HL-60/S4 treated with retinoic acid at 250 ng/mL for 4 days and 3 days (cell line): ENCODE measurements at regions not wholly inside any gene's neighbourhood (a gene's known extent, or its start where the extent isn't known, plus 50 kb on each side); places are given as distances from the start of the nearest gene placed in this dataset.

Experiments used
- in situ Hi-C: fragments of 300-500 bp; cut with MboI; formaldehyde crosslinking; loops from 2 replicates; pipeline ENCODE4 v1.7.0; 2022; ENCODE audit warnings: low sequenced_read_pairs

DNA sequence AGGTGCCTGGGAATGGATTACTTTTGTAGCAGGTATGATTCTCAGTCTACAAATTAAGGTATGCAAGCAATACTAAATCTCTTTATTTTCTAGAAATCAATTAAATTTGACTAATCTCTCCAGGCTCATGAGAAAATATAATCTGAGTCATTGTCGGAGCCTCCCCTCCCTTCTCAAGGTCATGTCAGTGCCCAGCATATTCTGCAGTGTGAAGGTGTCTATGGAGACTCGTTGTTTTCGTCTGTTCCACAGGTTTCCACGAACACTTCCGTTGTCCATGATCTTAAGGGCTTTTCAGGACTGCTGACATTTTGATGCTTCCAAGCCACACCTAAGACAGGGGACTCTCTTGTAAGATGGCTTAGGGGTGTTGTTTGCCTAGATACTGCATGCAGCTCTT is 56.6 kb upstream of the SCOC start:
- in situ Hi-C loops = no loop called here

DNA sequence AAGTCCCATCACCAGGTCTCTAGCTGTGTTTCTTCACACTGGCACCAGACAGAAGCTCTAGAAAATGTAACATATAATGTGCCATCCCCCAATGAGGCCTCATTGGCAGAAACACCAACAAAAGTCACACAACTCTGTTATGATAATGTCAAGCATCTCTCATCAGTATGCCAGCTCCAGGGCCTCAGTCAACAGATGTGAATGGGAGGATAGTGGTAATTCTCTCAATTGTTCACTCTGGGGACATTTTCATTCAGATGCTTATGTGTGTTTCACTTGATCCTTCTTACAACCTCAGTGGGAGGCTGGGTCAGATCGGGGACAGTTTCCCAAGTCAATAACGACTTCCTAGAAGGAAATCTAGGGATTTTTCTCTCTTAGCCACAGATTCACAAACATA is 57.5 kb upstream of the SCOC start:
- in situ Hi-C loops = no loop called here

DNA sequence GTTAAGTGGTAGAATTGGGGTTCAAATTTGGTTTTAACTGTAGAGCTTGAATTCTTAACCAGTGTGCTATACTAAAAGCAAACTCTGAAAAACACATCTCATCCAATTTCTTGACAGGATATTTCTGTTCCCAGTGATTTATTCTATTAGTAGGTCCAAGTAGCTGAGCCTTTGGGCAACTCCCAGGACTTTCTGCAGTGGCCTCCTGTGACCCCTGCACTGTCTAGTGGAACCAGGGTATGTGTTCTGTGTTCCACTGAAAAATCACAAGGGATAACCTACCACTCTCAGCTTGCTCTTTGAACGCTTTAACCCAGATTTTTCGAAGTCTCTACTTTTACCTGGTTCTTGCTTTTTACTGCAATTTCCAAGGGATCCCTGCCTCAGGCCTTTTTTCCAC is 58.0 kb upstream of the SCOC start:
- in situ Hi-C loops = no loop called here

GRCh38 chr4:140315019-140315418 is 58.4 kb upstream of the SCOC start:
- in situ Hi-C loops = no loop called here

- in situ Hi-C loops = no loop called here
Measured at GRCh38 chr4:140312100-140312499, 61.3 kb upstream of the SCOC start.

- in situ Hi-C loops = no loop called here
Measured at GRCh38 chr4:140311257-140311835, 62.1 kb upstream of the SCOC start.

DNA sequence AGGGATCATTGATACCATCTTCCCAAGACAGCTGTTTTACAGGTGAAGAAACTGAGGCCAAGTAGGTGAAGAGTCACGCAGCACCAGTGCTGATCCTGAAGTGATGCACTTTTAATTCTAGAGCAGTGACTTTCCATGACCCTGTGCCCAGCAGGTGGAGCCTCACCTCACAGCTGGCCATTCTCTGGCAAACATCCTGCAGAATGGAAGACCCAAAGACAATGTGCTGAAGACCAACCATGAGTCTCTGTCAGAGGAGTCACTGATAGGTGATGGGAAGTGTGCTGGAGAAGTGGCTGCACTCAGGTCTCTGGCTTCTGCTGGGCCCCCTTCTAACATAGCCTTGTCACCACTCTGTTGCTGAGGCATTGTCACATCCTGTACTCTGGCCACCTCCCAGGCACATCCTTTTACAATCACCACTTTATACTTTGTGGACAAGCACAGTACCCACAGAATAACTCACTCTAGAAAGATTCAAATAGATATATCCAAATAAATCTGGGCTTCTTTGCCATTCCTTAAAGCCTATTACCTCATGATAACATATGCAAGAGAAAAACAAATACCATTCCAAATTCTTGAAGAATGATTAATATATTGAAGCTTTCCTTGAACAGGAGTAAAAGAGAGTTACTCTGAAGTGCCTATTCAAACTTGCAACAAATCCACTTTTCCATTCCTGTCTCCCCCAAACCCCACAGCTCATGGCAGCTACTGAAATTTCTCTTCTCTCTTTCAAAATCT is 64.1 kb upstream of the SCOC start:
- in situ Hi-C loops = no loop called here

DNA sequence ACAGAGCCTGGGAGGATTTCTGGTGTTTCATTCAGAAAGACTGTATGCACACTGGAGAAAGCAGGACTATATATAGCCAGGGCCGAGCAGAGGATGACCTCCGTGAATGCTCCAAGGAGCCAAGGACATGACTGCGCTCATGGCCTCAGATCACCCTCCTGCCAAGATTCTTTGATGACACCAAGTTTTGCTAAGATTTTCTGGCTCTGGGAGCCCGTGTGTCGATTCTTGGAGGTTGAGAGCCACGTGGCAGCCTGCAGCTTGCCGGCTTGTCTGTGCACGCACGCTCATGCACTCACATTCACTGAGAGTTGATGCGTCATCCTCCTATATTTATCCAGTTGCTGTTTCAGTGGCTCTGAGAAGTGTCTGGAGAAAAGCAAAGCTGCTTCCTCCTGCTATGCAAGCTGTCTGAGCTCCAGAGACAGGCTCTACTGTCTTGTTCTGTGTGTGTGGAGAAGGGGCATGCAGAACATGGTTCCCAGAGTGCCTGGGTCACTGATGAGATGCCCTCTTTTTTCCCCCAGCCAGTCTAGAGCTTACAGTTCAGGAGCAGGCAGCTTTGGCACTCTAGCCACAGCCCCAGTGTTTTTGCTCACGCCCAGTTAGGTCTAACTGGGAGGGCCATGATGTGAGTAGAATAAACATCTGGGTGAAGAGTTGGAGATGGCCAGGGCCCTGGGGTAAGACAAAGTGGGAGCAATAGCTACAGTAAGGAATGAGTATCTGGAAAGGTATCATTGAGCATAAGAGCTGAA is 64.9 kb upstream of the SCOC start:
- in situ Hi-C loops = no loop called here

DNA sequence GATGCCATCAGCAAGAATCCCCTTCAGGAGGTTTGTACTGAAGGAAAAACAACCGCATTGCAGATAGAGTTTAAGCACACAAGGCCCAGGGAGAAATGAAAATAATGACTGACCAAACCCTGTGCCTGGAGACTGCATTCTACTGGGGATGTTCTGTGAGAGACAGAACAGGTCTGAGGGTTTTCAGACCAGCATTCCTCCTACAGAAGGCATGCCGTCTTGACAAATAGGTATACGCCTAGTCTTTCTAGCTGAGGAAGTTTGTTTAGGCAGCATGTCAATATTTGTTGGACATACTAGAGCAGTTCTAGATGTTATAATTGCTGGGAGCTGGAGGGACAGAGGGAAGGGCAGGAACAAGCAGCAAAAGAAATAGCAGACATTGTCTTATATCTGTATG is 68.4 kb upstream of the SCOC start:
- in situ Hi-C loops = no loop called here

DNA sequence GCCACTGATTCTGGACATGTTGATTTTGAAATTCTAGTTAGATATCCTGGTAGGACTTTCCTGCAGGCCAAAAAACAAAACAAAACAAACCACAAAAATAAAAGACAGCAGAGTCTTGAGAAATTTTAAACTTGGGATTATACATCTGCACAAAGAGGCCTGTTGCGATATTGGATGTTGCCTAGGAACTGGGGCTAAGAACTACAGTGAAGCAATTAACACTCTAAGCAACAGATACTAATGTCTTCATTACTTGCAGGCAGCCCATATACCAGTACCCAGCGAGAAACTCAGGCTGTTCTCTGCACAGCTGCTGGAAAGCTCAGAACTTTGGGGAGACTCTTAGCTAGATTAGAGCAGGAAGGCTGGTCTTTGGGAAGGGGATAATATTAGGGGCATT is 69.1 kb upstream of the SCOC start:
- in situ Hi-C loops = no loop called here

GRCh38 chr4:140302151-140302859 is 71.1 kb upstream of the SCOC start:
- in situ Hi-C loops = no loop called here

DNA sequence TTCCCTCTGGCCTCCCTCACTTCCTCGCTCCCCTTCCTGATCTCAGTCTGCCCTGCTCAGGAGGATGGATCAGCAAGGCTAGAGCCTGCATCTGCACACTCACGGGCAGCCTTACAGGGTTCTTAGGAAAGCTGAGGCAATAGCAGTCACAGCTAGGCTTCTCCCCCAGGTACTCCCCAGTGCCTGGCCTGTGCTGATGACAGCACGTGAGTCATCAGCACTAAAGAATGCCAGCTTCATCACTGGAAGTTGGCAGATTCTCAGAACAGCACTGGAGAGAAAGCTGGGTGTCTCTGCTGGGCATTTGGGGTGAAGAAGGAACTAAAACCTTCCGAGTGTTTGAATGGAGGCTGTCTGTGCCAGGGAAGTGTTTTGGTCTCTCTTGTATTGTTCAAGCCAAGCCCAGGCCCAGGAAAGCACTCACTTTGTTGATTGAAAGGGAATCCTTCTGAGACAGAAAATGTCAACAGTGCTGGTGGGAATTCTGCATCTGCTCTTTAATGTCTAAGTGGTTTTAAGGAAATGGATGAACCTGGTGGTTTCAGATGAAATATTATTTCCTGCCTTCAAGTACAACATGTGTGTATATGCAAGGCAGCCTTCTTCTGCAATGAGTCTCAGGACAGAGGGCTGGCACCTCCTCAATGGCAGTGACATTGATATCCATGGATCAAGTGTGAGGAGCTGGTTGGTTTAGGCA is 73.0 kb upstream of the SCOC start:
- in situ Hi-C loops = no loop called here

DNA sequence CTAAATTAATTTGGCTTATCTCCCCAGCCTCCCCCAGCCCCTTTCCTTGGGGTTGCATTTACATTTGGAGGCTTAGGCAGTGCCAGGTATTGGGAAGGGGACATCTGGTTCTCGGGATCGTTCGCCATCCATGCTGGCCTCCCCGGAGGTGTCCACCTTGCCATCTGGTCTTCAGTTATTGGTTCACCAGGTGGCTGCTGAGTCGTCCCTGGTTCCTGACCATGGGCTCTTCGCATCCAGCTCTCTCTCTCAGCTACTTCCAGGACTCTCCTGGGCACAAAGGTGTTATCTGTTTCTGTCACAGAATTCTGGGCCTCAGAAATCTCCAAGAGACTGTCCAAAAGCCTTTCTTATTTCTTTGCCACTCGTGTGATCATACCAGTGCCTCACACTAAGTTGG is 75.4 kb upstream of the SCOC start:
- in situ Hi-C loops = no loop called here

DNA sequence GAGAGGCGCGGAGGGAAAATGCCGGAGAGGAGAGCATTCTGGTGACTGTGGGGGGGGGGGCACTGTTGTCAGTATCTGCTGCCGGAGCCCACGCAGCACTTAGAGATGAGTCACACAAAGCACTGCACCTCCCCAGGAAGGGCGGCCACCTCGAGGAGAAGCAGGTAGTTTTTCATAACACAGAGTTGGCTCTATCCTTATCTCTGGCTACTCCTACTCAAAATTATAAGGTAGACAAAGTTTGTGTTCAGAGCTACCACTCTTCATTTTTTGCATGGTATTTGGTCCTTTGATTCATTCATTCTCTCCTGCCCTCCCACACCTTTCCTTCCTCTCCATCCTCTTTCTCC is 76.2 kb upstream of the SCOC start:
- in situ Hi-C loops = no loop called here

DNA sequence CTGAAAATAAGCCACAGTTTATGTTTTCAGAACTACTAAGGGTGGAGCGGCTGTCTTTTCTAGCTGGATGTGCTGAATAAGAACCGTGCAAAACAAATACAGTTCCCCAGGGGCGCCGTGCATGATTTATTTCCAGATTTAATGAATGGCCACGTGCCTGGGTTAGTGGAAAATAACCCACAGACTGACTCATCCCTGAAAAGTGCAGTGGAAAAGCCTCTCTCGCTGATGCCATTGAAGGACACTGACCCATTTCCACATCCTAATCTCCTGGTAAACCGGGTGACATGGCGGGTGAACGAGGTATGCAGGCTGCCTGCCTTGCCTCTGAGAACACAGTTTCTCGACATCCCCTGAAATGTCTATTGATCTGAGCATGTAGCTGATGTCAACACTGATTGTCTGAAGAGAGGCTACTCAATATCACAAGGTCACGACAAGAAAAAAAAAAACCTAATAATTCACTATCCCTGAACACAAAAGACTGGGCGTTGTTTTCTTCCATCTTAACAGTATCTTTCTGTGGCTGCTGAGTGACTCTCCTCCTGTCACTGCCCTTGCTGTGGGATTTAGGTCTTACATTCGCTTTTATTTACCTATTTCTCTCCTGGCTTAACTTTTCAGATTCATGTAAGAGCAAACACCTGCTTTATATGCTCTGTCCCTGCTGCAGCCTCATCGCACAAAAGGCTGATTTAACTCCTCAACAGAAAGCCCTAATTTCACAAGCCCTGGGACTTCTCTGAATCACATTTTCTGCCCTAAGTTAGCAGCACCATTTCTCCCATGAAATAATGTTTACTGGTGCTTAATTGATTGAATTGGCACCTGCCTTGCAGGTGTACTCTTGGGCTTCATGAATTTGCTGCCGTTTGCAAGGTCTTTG is 76.9 kb upstream of the SCOC start:
- in situ Hi-C loops = no loop called here

DNA sequence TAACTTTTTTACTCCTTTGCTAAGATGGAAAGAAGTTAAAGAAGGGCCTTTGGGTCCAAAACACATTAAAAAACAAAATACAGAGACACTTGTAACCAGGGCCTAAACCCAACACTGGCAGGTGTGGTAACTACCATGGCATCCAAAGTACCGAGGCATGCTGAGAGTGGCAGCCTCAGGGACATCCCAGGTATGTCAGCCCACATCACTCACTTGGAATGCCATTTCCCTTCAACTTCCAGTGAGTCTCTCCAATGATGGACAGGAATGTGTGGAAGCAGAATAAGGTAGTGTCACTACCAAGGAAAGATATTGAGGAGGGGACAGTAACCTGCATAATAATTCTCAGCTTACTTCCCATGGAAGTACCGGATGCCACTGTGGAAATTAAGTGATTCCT is 79.5 kb upstream of the SCOC start:
- in situ Hi-C loops = no loop called here

DNA sequence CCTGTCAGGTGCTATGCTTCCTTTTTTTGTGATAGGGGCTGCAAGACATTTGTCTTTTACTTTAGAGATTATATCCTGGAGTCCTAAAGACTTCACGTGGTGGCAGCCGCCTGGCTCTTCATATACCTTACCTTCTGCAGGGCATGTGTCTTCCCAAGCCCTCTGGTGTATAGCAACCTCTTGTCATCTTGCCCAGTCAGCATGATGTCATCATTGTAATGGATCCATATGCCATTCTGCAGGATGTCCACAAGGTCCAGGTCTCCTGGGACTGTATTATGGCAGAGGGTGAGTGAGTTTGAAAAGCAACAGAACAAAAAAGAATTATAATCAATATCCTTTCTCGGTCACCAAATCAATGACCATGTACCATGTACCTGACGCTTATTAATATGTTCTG is 82.2 kb upstream of the SCOC start:
- in situ Hi-C loops = no loop called here

DNA sequence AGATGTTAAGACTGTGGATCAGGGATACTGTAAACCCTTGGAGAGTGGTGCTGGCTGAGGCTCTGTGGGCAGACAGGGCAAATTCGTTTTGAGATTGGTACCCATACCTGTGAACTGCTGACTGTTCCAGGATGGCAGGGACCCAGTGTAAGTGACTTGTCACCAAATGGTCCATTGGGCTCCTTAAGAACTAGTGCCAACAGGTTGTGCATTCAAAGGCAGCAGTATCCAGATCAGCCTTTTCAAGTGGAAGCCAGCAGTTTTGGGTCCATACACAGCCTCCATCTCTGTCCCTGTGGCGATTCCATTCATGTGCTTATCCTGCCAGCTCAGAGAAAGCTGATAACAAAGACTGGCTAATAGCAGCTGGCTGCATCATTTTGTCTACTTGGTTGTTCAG is 84.0 kb upstream of the SCOC start:
- in situ Hi-C loops = no loop called here

- in situ Hi-C loops = no loop called here
Measured at GRCh38 chr4:140286456-140286855, 87.0 kb upstream of the SCOC start.

DNA sequence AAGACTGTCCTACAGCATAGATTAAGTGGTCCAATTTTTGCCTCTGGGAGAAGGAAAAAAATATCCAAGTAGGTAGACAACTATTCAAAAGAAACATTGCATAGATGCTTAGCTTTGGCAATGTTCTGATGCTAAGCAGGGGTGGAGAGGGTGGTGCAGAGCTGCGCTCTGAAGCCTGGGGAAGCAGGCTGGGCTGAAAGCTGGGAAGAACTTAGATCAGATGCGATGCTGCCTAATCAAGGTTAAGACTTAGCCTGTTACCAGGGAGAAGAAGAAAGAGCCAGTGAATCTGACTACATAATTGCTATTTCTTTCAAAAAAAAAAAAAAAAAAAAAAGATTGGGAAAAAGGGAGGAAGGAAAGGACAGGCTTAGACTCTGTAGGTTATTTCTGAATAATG is 89.0 kb upstream of the SCOC start:
- in situ Hi-C loops = no loop called here
